ENCODE measurements at regions not wholly inside any gene's neighbourhood (a gene's known extent, or its start where the extent isn't known, plus 50 kb on each side); places are given as distances from the start of the nearest gene placed in this dataset.

DNA sequence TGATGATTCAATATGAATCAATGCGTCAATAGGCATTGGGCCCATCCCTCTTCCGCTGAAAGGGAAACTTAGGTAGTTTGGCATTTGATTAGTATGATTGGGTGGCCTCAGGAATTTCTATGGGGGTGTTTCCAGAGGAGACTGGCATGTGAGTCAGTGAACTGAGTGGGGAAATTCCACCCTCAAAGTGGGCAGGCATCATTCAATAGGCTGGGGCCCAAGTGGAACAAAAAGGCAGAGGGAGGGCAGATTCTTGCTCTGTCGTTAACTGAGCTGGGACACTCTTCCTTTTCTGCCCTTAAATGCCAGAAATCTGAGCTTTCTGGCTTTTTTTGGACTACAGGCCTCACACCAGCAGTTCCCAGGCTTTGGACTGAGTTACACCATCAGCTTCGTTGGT lies 373.5 kb downstream of the RPS29 start:
- Histone ChIP-seq H4K20me1 (ENCODE audit: control insufficient read depth, insufficient read depth, insufficient read length) (no peaks in the 10 kb centered on the region), H2BK5ac (ENCODE audit: insufficient read length, low read length) (no peak overlapping the region), H3K4me1 (ENCODE audit: insufficient read depth, low read length) (no peaks in the 10 kb centered on the region), H2AFZ (ENCODE audit: low read length) (no peak overlapping the region), H3K9me3 (ENCODE audit: control insufficient read depth, low read depth, low read length) (no peaks in the 10 kb centered on the region), H2BK15ac (ENCODE audit: low read depth, low read length) (no peak overlapping the region), H2BK120ac (ENCODE audit: low read depth, low read length, poor library complexity, severe bottlenecking) (no peak overlapping the region), H3K23ac (ENCODE audit: insufficient read length, low read depth, low read length) (no peak overlapping the region), H4K91ac (ENCODE audit: insufficient read length, low read depth, low read length) (no peak overlapping the region), H2BK12ac (ENCODE audit: insufficient read length, low read depth, low read length) (no peak overlapping the region), H4K5ac (ENCODE audit: insufficient read length, low read depth, low read length) (no peak overlapping the region), H3K4ac (ENCODE audit: low read depth, low read length) (no peak overlapping the region), H2AK5ac (ENCODE audit: insufficient read length, low read length) (no peak overlapping the region), H3K79me1 (ENCODE audit: insufficient read depth, low read depth, low read length, poor library complexity, severe bottlenecking) (no peaks in the 10 kb centered on the region), H3K18ac (ENCODE audit: insufficient read length, low read depth, low read length) (no peak overlapping the region), H3K23me2 (ENCODE audit: insufficient read length, low read depth, low read length, poor library complexity, severe bottlenecking) (no peaks in the 10 kb centered on the region), H3K4me2 (ENCODE audit: insufficient read depth, insufficient read length, low read length) (no peak overlapping the region), H3T11ph (ENCODE audit: low read length) (no peak overlapping the region), H4K8ac (replicated peaks; ENCODE audit: insufficient read length, low read depth, low read length) (no peak overlapping the region), H3K9ac (ENCODE audit: extremely low read depth, insufficient read length, low read length) (no peak overlapping the region), H3K27me3 (ENCODE audit: insufficient read depth, low read length) (no peaks in the 10 kb centered on the region), H3K79me2 (ENCODE audit: insufficient read depth, low read length) (no peaks in the 10 kb centered on the region), H3K14ac (ENCODE audit: insufficient read depth, low read length) (no peak overlapping the region), H3K27ac (ENCODE audit: insufficient read length, low read depth, low read length) (no peak overlapping the region), H2BK20ac (ENCODE audit: low read depth, low read length, poor library complexity, severe bottlenecking) (no peak overlapping the region), H3K56ac (ENCODE audit: insufficient read length, low read depth, low read length) (no peak overlapping the region)
- Mint-ChIP-seq H3K27me3 (ENCODE audit: low read depth) (no peaks in the 10 kb centered on the region; the same call in 1 of the 2 replicates), H3K36me3 (ENCODE audit: insufficient read depth in 1 of 3, low read depth in 3 of 3) (no peaks in the 10 kb centered on the region), H3K9me3 (no peaks in the 10 kb centered on the region), H3K4me1 (no peaks in the 10 kb centered on the region), H3K27ac (no peak overlapping the region), H3K4me3 (no peak overlapping the region)
- TF ChIP-seq, protein P1, sequence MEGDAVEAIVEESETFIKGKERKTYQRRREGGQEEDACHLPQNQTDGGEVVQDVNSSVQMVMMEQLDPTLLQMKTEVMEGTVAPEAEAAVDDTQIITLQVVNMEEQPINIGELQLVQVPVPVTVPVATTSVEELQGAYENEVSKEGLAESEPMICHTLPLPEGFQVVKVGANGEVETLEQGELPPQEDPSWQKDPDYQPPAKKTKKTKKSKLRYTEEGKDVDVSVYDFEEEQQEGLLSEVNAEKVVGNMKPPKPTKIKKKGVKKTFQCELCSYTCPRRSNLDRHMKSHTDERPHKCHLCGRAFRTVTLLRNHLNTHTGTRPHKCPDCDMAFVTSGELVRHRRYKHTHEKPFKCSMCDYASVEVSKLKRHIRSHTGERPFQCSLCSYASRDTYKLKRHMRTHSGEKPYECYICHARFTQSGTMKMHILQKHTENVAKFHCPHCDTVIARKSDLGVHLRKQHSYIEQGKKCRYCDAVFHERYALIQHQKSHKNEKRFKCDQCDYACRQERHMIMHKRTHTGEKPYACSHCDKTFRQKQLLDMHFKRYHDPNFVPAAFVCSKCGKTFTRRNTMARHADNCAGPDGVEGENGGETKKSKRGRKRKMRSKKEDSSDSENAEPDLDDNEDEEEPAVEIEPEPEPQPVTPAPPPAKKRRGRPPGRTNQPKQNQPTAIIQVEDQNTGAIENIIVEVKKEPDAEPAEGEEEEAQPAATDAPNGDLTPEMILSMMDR (conservative IDR thresholded peaks at IDR 0.05), result no peak
- DNase-seq, result no peak
- no CpG with 5 or more reads among the region's 4 CpGs for WGBS (ENCODE audit: extremely low coverage, insufficient read length, low lambda C conversion rate)

All from H9 (cell line).